Caki2 (cell line): ENCODE measurements at regions not wholly inside any gene's neighbourhood (a gene's known extent, or its start where the extent isn't known, plus 50 kb on each side); places are given as distances from the start of the nearest gene placed in this dataset.
A peak's percentile ranks its signal among the peaks of the same experiment; 100 is the strongest.

ENCODE experiments used
- DNase-seq: peaks from one replicate; pipeline ENCODE4 v3.0.0-alpha.2; 2015; ENCODE audit warnings: low read depth
- in situ Hi-C: cut with HindIII; loops from 2 replicates; pipeline ENCODE4 v1.10.0; 2016; ENCODE audit warnings: low sequenced_read_pairs, low pct_unique_long_range_greater_than_20kb, mixed read lengths

GRCh38 chr11:35073691-35074419 lies 65.1 kb upstream of the CD44 start:
- no peak for DNase-seq
- in situ Hi-C loops: no loop called here

- DNase-seq: no peak
- in situ Hi-C loops: no loop called here
Observed at GRCh38 chr11:35076201-35077100, 62.5 kb upstream of the CD44 start.

GRCh38 chr11:35077709-35078469 lies 61.1 kb upstream of the CD44 start:
- in situ Hi-C loops: no loop called here
- peak; percentile 81 for DNase-seq

- DNase-seq: no peak
- in situ Hi-C loops: no loop called here
Observed at GRCh38 chr11:35078470-35078735, 60.6 kb upstream of the CD44 start.

- no peak for DNase-seq
- in situ Hi-C loops: no loop called here
Observed at GRCh38 chr11:35079611-35080010, 59.4 kb upstream of the CD44 start.

GRCh38 chr11:35082321-35083180 lies 56.4 kb upstream of the CD44 start:
- in situ Hi-C loops: no loop called here
- peak; percentile 83 for DNase-seq

- in situ Hi-C loops: no loop called here
- no peak for DNase-seq
Observed at GRCh38 chr11:35083181-35083430, 55.9 kb upstream of the CD44 start.

GRCh38 chr11:35083431-35084238 lies 55.3 kb upstream of the CD44 start:
- DNase-seq: peak; percentile 90
- in situ Hi-C loops: no loop called here

- in situ Hi-C loops: no loop called here
- DNase-seq: no peak
Observed at GRCh38 chr11:35084817-35085440, 54.0 kb upstream of the CD44 start.

GRCh38 chr11:35085531-35086165 lies 53.3 kb upstream of the CD44 start:
- in situ Hi-C loops: no loop called here
- no peak for DNase-seq

- no peak for DNase-seq
- in situ Hi-C loops: no loop called here
Observed at GRCh38 chr11:35087648-35088047, 51.3 kb upstream of the CD44 start.

GRCh38 chr11:35088226-35088625 lies 50.7 kb upstream of the CD44 start:
- in situ Hi-C loops: no loop called here
- no peak for DNase-seq

- DNase-seq: no peak
Observed at GRCh38 chr11:35088676-35089075, 50.3 kb upstream of the CD44 start.

More at GRCh38 chr11:35088676-35089075, 50.3 kb upstream of the CD44 start:
- in situ Hi-C loops: no loop called here
